HG03439 (cell line): ENCODE measurements at regions not wholly inside any gene's neighbourhood (a gene's known extent, or its start where the extent isn't known, plus 50 kb on each side); places are given as distances from the start of the nearest gene placed in this dataset.

Experiments used
- ATAC-seq: cut with Tn5 transposase; IDR thresholded peaks from one replicate; pipeline ENCODE4 v1.9.1; 2021; ENCODE audit warnings: mild to moderate bottlenecking, moderate library complexity; ENCODE audit not compliant: unreplicated experiment

GRCh38 chr2:120878970-120879369 lies 143.3 kb downstream of the GLI2 start:
- ATAC-seq = no peak

DNA sequence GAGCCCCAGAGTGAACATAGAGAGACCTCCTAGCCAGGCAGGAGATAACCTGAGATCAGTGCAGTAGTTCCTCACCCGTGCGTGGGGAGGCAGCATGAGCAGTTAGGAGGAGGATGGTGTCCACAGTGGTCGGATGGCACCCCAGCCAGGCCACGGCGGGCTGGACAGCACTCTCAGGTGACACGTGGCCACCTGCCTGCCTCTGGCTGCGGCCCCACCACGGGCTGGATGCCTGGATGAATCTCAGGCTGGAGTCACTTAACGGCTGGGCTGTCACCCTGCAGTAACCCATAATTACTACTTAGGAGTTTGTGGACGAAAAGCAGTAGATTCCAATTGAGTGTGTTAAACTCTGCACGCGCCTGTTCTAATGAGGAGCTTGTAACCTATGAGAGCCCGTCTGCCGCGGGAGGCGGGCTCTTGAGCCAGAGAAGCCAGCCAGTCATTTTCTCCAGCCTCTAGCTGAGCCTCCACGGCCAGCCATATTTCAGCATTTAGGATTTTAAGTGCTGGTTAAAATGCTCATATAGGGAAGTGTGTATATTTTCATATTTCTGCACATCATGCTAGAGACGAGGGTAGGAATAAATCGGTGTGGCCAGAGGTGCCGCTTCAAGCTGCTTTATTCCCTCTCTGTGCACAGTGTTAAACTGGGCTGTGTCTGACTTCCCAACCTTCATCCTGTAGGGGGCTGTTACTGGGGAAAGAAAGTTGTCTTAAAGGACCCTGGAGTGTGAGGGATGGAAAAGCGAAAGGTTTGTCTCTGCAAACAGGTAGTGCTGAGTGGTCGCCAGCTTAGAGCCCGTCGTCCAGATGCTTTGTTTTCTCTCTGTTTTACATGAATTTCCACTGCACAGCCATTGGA lies 144.0 kb downstream of the GLI2 start:
- no peak for ATAC-seq

DNA sequence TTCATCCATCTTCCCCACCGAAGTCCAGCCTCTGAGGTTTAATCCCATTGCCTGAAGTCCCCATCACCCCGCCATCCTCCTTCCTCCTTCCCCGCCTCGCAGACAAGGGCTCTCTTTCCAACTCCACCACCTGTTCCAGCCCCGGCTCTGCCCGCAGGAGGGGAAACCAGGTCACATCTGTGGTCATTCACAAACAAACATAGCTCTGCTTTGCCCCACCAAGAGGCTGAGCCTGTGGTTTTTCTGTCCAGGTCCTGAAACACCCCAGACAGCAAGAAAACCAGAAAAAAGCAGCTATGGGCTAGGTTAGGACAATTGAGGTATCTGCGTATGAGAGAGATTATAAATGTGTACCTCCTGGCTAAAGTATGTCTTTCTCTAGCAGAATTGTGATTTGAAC lies 144.7 kb downstream of the GLI2 start:
- ATAC-seq = no peak

DNA sequence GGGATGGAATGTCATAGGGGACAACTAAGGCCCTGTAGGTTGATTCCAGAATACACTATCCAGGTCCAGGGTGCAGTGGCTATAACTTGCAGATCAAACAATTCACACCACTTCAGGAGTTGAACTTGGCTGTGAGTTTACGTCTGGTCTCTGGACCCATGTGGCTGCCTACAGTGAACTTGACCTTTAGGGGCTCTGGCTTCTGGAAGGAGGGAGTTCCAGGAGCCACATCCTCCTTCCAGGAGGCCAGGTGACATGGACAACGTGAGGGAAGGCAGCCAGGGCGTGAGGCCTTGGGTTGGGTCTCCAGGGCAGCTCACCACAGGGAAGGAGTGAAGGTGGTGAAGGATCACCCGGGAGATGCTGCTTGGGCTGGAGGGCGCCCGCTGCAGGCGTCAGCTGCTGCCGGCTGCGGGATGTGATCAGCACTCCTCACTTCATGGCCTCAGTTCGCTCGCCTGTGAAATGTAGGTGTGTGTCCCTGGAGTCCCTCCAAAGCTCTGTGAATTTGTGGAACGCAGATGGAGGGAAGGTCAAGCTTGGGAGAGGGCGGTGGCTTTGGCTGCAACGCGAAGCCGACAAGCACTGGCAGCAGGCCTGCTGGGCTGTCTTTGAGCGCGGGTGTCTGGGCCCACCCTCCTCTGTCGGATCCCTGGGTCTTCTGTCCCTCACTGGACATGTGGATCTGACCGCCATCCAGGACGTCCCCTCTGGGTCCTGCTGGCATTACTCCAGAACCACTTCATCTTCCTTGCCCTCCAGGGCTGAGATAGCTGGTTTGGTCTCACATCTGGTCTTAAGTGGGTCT lies 146.5 kb downstream of the GLI2 start:
- ATAC-seq = no peak

DNA sequence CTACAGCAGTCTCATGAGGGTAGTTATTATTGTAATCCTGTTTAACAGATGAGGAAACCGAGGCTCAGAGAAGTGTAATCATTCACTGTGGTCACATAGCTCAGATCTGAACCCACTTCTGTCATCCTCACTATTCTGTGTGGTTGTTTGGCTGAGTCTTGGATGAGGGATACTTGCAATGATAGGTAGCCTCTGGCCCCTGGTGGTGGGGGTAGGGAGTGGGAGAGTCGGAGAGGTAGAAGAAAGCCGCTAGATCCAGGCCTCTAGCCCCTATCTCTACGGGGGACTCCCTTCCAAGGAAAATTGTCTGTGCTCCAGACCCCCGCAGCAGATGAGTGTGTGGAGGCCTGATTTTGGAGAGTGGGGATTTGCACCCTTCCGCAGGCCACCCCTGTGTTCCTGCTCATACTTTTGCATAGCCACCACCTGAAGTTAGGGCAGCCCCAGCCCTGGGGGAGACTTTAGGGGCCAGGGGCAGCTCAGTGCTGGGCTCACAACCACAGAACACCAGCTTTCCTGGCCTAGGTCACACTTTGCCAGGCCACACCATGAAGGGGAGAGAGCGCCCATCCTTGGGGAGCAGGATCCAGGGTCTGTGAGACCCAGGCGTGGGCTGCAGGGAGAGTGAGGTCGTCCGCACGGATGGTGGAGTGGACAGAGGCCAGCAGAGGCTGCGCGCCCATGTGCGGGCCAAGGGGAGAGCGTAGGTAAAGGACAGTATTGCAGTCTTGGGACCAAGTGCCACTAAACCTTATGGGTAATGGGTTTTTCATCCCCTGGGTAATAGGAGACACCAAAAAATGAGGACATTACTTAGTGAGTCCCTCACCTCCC lies 148.2 kb downstream of the GLI2 start:
- ATAC-seq = no peak

DNA sequence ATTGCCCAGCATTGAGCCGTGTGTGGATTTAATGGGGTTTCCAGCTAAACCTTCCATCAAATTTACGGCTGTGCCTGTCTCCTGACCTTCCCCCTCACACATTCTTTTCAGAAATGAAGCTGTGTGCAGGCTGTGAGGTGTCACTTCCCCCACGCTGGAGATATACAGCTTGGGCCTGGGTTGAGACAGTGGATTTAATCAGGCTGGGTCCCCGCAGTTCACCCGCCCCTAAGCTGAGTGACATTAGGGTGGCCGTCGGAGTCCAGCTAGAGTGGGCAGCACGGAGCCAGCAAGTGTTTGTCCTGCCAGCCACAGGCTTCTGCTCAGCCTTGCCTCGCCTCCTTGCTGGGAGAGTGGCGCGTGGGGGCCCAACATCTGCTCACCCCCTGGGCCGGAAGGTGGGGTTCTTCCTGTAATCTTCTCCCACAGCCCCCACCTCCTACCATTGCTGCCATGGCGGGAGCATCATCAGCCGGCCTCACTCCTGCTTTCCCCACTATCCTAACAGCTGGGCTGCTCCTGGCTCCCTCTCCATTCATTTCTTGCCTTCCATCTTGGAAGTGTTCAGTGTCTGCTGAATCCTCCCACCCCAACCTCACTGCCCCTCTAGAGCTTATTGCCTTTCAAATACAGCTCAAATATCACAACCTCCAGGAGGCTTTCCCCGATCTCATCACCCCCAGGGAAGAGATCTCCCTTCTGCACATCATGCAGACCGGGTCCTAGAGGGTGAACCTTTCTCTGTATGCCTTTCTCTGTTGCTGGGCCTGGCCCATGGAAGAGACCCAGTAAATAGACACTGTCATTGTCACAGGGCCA lies 149.0 kb downstream of the GLI2 start:
- no peak for ATAC-seq

- no peak for ATAC-seq
Observed at GRCh38 chr2:120885321-120885720, 149.7 kb downstream of the GLI2 start.

DNA sequence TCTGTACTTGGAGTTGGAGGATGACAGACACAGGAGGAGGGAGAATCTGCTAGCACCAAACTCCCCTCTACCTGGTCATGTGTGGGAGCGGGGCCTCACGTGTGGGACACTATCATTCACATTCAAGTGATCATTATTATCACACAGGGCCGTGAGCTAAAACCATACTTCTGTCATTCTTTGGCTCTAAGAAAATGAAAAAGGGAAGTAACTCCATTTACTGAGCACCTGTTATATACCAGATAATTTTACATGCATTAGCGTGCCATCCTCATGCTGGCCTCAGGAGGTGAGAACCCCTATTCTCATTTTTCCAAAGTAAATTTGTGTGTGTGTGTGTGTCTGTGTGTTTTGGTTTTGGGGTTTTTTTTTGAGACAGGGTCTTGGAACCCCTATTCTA lies 150.1 kb downstream of the GLI2 start:
- ATAC-seq = no peak

- no peak for ATAC-seq
Observed at GRCh38 chr2:120886534-120887319, 151.1 kb downstream of the GLI2 start.

DNA sequence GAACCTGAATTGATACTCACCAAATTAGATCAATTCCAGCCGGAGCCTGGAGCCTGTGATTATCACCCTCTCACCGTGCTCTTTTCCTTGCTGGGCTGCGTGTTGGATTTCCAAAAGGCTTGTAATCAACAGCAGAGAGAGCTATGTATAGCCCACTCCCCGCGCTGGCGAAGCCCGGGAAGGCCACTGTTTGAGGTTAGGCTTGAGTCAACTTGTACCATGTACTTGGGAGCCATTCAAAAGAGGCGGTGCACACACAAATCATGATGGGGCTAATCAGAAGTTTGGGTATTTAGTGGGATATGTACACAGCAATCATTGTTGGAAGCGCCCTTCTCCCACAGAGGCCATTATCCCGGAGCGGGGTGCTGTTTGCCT lies 151.6 kb downstream of the GLI2 start:
- ATAC-seq = no peak

GRCh38 chr2:120887741-120888231 lies 152.1 kb downstream of the GLI2 start:
- ATAC-seq = no peak

GRCh38 chr2:120888851-120889250 lies 153.2 kb downstream of the GLI2 start:
- ATAC-seq = no peak

DNA sequence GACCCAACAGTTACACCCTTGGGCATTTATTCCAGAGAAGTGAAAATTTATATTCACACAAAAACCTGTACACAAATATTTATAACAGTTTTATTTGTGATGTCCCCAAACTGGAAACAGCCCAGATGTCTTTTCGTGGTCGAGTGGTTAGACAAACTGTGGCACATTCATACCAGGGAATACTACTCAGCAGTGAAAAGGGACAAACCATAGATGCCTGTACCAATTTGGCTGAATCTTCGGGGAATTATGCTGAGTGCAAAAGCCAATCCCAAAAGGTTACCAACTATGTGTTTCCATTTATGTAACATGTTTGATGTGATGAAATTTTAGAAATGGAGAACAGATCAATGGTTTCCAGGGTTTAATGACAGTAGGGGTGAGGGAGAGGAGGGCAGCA lies 154.3 kb downstream of the GLI2 start:
- no peak for ATAC-seq

DNA sequence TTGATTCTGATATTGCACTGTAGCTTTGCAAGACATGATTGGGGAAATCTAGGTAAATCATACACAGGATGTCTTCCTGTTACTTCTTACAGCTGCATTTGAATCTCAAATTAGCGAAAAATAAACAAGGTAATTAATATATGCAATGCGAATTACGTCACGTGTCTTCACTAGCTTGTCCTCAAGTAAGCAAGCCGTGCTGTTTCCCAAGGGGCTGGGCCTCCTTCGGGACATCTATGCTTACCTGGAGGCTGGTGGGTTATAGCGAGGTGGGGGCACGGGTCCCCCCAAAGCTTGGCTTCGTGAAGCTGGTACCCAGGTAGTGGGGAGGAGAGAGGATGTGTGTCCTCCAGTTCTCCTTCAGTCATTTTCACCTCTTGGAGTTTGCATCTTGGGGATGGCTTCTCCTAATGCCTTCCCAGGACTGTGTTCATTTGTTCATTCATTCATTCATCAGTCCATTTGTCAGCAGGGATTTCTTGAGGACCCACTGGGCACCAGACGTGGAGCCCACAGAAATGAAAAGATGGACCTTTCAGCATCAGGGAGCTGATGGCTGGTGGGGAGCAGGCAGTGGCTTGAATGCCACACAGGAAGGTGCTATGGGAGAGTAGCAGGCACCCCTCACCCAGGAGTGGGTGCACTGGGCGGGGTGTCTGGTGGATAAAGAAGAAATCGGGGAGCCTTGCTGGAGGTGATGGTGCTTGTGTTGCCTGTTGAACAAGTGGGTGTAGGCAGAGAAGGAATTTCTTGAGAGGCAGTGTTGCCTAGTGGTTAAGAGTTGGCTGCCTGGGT lies 155.1 kb downstream of the GLI2 start:
- ATAC-seq = no peak

- no peak for ATAC-seq
Observed at GRCh38 chr2:120892271-120892966, 156.8 kb downstream of the GLI2 start.

GRCh38 chr2:120892967-120893667 lies 157.4 kb downstream of the GLI2 start:
- ATAC-seq = no peak

DNA sequence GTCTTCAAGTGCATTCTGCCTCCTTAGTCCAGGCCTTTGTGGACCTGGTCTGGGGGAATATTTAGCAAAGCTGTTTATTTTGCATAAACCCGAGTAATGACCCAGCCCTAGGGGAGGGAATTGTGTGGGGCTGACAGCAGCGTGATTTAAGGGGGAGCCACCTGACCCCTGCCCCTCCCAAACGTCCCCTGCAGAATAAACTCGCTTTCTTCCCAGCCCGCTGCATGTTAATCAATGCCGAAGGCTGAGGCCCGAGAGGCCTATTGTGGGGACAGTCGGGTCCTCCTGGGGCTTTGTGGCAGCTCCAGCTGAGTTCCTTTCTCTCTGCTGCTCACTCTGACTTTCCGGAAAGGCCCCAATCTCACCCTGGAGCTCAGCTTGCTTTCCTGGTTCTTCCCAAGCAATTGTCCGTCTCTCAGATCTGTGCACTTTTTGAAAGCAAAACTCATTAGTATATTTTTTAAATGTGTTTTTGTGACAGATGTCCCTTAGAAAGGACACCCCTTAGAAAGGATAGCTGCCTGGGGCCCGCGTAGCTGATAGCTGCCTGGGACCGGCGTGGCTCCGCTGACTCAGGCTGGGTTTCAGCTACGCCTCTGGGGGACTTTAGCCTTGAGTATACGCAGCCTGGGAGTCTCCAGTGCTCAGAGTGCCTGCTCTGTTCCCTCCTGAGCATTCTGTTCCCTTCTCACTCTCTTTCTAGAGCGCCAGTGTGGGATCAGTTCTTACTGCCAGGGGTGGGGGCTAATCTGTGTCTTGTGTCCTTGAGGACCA lies 158.3 kb downstream of the GLI2 start:
- ATAC-seq = no peak
